ENCODE measurements at regions not wholly inside any gene's neighbourhood (a gene's known extent, or its start where the extent isn't known, plus 50 kb on each side); places are given as distances from the start of the nearest gene placed in this dataset.

DNA sequence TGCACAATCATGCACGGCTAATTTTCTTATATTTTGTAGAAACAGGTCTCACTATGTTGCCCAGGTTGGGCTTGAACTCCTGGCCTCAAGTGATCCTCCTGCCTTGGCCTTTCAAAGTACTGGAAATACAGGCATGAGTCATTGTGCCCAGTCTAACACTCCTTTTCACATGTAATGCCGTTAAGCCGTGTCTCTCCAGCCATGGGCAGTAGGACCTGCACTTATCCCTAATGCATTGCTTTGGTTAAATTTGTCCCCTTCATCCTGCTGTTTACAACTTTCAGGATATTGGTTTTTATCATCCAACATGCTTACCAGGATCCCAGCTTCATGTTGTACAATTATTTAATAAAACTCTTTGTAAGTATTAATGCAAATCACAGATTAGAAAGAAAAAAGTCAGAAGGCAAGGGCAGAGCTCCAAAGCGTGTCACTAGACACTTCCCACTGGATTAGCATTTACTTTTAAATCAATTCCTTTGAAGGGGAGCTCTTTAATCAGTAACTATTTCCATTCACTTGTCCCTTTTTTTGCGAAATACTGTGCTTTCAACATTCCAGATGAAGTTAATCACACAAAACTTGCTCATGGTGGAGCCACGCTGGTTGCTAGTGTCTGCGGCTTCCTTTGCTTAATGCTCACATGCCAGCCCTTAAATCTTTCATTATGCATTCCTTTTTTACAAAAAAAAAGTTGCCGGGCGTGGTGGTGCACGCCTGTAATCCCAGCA, 256.0 kb upstream of the AUTS2 start:
- no peak for TF ChIP-seq CTCF (conservative IDR thresholded peaks at IDR 0.05 in 1 of 2, IDR thresholded peaks at IDR 0.05 in 1 of 2; ENCODE audit: low read depth in 1 of 2, low read length in 2 of 2)
- no peak for TF ChIP-seq EZH2 (IDR thresholded peaks at IDR 0.05; ENCODE audit: low read length, missing control alignments)

Measured in fibroblast of lung (primary cell).